Testis (tissue), 2 donors: ENCODE measurements at regions not wholly inside any gene's neighbourhood (a gene's known extent, or its start where the extent isn't known, plus 50 kb on each side); places are given as distances from the start of the nearest gene placed in this dataset.

Source experiments
- CTCF ChIP-seq, 3 experiments: fragments of 450-650 bp in 2 of 3; fragments of 200-600 bp in 1 of 3; sonication (generic) in 1 of 3; IDR thresholded peaks; one replicate each; pipeline ENCODE4 v1.5.1; 2016 to 2019; ENCODE audit warnings: antibody characterized with exemption in 3 of 3, mild to moderate bottlenecking in 2 of 3, moderate library complexity in 1 of 3
- POLR2A ChIP-seq: fragments of 450-650 bp; IDR thresholded peaks from one replicate; pipeline ENCODE4 v1.6.1; 2017; ENCODE audit warnings: antibody characterized with exemption, mild to moderate bottlenecking, moderate library complexity

GRCh38 chr10:53331460-53331859 lies 558.9 kb upstream of the MBL2 start:
- TF ChIP-seq CTCF (IDR thresholded peaks at IDR 0.05) (no peak), POLR2A (no peak)
